ENCODE measurements at regions not wholly inside any gene's neighbourhood (a gene's known extent, or its start where the extent isn't known, plus 50 kb on each side); places are given as distances from the start of the nearest gene placed in this dataset.

- no peak for TF ChIP-seq POLR2A (IDR thresholded peaks at IDR 0.05)
- no peak for TF ChIP-seq CTCF (IDR thresholded peaks at IDR 0.05)
- no peak for TF ChIP-seq EP300 (IDR thresholded peaks at IDR 0.05)
- no peak for TF ChIP-seq POLR2AphosphoS5 (IDR thresholded peaks at IDR 0.05)
Observed at GRCh38 chr10:90983914-90984549, 63.1 kb upstream of the ANKRD1 start.

Measured in sigmoid colon (tissue), 4 donors.